ENCODE measurements at regions not wholly inside any gene's neighbourhood (a gene's known extent, or its start where the extent isn't known, plus 50 kb on each side); places are given as distances from the start of the nearest gene placed in this dataset.

- Mint-ChIP-seq H3K36me3 (ENCODE audit: low read depth) (no peaks in the 10 kb centered on the region; the same call in 1 of the 2 replicates), H3K4me1 (ENCODE audit: low read depth) (no peaks in the 10 kb centered on the region), H3K27ac (no peak overlapping the region), H3K27me3 (ENCODE audit: insufficient read depth) (peaks cover 2% of the 10 kb centered on the region), H3K9me3 (peaks cover 81% of the 10 kb centered on the region), H3K4me3 (no peak overlapping the region)
- no peak for DNase-seq
- TF ChIP-seq CTCF (IDR thresholded peaks at IDR 0.05), result no peak
Measured at GRCh38 chr16:79407005-79407404, 193.5 kb downstream of the MAF start.

GRCh38 chr16:79404571-79404970 lies 196.0 kb downstream of the MAF start:
- DNase-seq, result no peak
- Mint-ChIP-seq H3K9me3 (peaks cover 80% of the 10 kb centered on the region), H3K4me1 (ENCODE audit: low read depth) (no peaks in the 10 kb centered on the region), H3K27ac (no peak overlapping the region), H3K4me3 (no peak overlapping the region), H3K27me3 (ENCODE audit: insufficient read depth) (peaks cover 2% of the 10 kb centered on the region), H3K36me3 (ENCODE audit: low read depth) (no peaks in the 10 kb centered on the region; the same call in 1 of the 2 replicates)
- no peak for TF ChIP-seq CTCF (IDR thresholded peaks at IDR 0.05)

GRCh38 chr16:79403534-79403933 lies 197.0 kb downstream of the MAF start:
- no peaks in the 10 kb centered on the region for H3K4me1 Mint-ChIP-seq (ENCODE audit: low read depth)
- H3K36me3 Mint-ChIP-seq (ENCODE audit: low read depth), result no peaks in the 10 kb centered on the region; the same call in 1 of the 2 replicates
- no peak for TF ChIP-seq CTCF (IDR thresholded peaks at IDR 0.05)
- DNase-seq, result no peak
- H3K9me3 Mint-ChIP-seq, result peaks cover 81% of the 10 kb centered on the region
- H3K4me3 Mint-ChIP-seq, result no peak overlapping the region
- peaks cover 2% of the 10 kb centered on the region for H3K27me3 Mint-ChIP-seq (ENCODE audit: insufficient read depth)
- no peak overlapping the region for H3K27ac Mint-ChIP-seq

- H3K27me3 Mint-ChIP-seq (ENCODE audit: insufficient read depth), result peaks cover 2% of the 10 kb centered on the region
Measured at GRCh38 chr16:79402920-79403319, 197.6 kb downstream of the MAF start.

GRCh38 chr16:79402356-79402755 lies 198.2 kb downstream of the MAF start:
- Mint-ChIP-seq H3K27ac (no peak overlapping the region), H3K36me3 (ENCODE audit: low read depth) (no peaks in the 10 kb centered on the region; the same call in 1 of the 2 replicates), H3K4me1 (ENCODE audit: low read depth) (no peaks in the 10 kb centered on the region), H3K27me3 (ENCODE audit: insufficient read depth) (peaks cover 2% of the 10 kb centered on the region), H3K9me3 (peaks cover 74% of the 10 kb centered on the region), H3K4me3 (no peak overlapping the region)
- DNase-seq, result no peak
- no peak for TF ChIP-seq CTCF (IDR thresholded peaks at IDR 0.05)

More at GRCh38 chr16:79402920-79403319, 197.6 kb downstream of the MAF start:
- H3K4me1 Mint-ChIP-seq (ENCODE audit: low read depth), result no peaks in the 10 kb centered on the region
- no peak for DNase-seq
- no peaks in the 10 kb centered on the region; the same call in 1 of the 2 replicates for H3K36me3 Mint-ChIP-seq (ENCODE audit: low read depth)
- no peak overlapping the region for H3K4me3 Mint-ChIP-seq
- no peak for TF ChIP-seq CTCF (IDR thresholded peaks at IDR 0.05)
- no peak overlapping the region for H3K27ac Mint-ChIP-seq
- H3K9me3 Mint-ChIP-seq, result peaks cover 78% of the 10 kb centered on the region

DNA sequence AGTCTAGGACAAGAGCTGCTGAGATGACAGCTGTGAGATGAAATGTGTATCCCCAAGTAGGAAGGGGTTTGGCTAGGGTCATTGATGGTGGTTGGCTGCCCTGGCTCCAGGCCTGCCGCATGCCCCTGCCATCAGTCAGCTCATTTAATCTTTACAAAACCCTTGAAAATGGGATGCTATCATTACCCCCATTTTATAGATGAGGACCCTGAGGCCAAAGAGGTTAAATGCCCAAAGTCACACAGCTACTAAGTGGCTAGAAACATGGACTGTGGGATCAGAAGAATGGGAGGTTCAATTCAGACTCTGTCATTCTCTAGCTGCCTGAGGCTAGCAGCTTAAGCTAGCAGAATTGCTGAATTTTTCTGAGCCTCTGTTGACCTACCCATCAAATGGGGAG lies 198.8 kb downstream of the MAF start:
- peaks cover 69% of the 10 kb centered on the region for H3K9me3 Mint-ChIP-seq
- H3K36me3 Mint-ChIP-seq (ENCODE audit: low read depth), result no peaks in the 10 kb centered on the region; the same call in 1 of the 2 replicates

More for the DNA sequence above, 198.8 kb downstream of the MAF start:
- no peak for TF ChIP-seq CTCF (IDR thresholded peaks at IDR 0.05)
- H3K27ac Mint-ChIP-seq, result no peak overlapping the region
- no peak for DNase-seq
- no peaks in the 10 kb centered on the region for H3K4me1 Mint-ChIP-seq (ENCODE audit: low read depth)
- peaks cover 2% of the 10 kb centered on the region for H3K27me3 Mint-ChIP-seq (ENCODE audit: insufficient read depth)
- no peak overlapping the region for H3K4me3 Mint-ChIP-seq

Measured in HFFc6 (cell line).